Kidney epithelial cell (primary cell): ENCODE measurements at regions not wholly inside any gene's neighbourhood (a gene's known extent, or its start where the extent isn't known, plus 50 kb on each side); places are given as distances from the start of the nearest gene placed in this dataset.

Source experiments
- DNase-seq: peaks from one replicate; pipeline ENCODE4 v3.0.0-alpha.2; 2010; ENCODE audit warnings: low read depth
- H3K27me3 ChIP-seq: 2 replicates; pipeline ENCODE4 v1.6.0; 2011; ENCODE audit warnings: low read length; ENCODE audit not compliant: control insufficient read depth, insufficient read depth
- H3K36me3 ChIP-seq: 2 replicates; pipeline ENCODE4 v1.5.1; 2011; ENCODE audit warnings: low read length; ENCODE audit not compliant: control insufficient read depth, insufficient read depth
- H3K4me3 ChIP-seq: 2 replicates; pipeline ENCODE4 v1.5.1; 2011; ENCODE audit warnings: low read depth, mild to moderate bottlenecking, control low read depth, low read length
- CTCF ChIP-seq: IDR thresholded peaks from 2 replicates; pipeline ENCODE4 v1.5.1; 2011; ENCODE audit warnings: mild to moderate bottlenecking, moderate library complexity, low read length, control low read depth, inconsistent platforms; ENCODE audit not compliant: insufficient read depth, poor library complexity, severe bottlenecking

- DNase-seq, result peak; percentile 16
These were observed 91.4 kb downstream of the GPR85 start for GRCh38 chr7:112995059-112995824.

GRCh38 chr7:112994656-112995055 is 92.0 kb downstream of the GPR85 start:
- no peak overlapping the region for H3K4me3 ChIP-seq
- no peaks in the 10 kb centered on the region for H3K36me3 ChIP-seq
- no peaks in the 10 kb centered on the region for H3K27me3 ChIP-seq
- no peak for DNase-seq
- no peak for TF ChIP-seq CTCF

More at GRCh38 chr7:112995059-112995824, 91.4 kb downstream of the GPR85 start:
- Histone ChIP-seq H3K36me3 (no peaks in the 10 kb centered on the region), H3K4me3 (no peak overlapping the region), H3K27me3 (no peaks in the 10 kb centered on the region)
- TF ChIP-seq CTCF, result no peak

- DNase-seq, result no peak
- Histone ChIP-seq H3K36me3 (no peaks in the 10 kb centered on the region), H3K4me3 (no peak overlapping the region), H3K27me3 (no peaks in the 10 kb centered on the region)
- no peak for TF ChIP-seq CTCF
These were observed 96.0 kb downstream of the GPR85 start for GRCh38 chr7:112990624-112991023.

GRCh38 chr7:112989531-112989930 is 97.1 kb downstream of the GPR85 start:
- Histone ChIP-seq H3K4me3 (no peak overlapping the region), H3K36me3 (no peaks in the 10 kb centered on the region), H3K27me3 (no peaks in the 10 kb centered on the region)
- TF ChIP-seq CTCF, result no peak
- no peak for DNase-seq

GRCh38 chr7:112987171-112987570 is 99.5 kb downstream of the GPR85 start:
- no peak for TF ChIP-seq CTCF
- H3K27me3 ChIP-seq, result no peaks in the 10 kb centered on the region
- no peak overlapping the region for H3K4me3 ChIP-seq
- no peak for DNase-seq
- no peaks in the 10 kb centered on the region for H3K36me3 ChIP-seq
